ENCODE measurements at regions not wholly inside any gene's neighbourhood (a gene's known extent, or its start where the extent isn't known, plus 50 kb on each side); places are given as distances from the start of the nearest gene placed in this dataset.

DNA sequence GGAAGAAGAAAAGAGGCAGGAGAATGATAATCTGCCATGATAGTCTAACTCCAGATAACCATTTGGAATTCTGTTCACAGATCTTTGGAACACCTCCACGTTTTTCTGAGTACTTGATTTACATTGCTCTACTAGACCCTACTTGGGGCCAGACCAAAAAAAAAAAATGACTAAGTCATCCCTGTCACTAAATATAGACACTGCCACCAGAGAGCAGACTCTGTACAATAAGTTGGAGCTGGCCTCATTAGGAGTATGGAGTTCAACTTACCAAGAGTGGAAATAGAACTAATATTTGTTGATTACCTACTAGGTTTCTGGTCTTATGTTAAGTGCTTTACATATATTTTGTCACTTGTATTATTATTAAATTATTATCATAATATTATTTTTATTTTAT lies 80.9 kb upstream of the ZNF800 start:
- TF ChIP-seq ZNF274 (IDR thresholded peaks at IDR 0.05; ENCODE audit: low read depth, low read length) (no peak), YY1 (IDR thresholded peaks at IDR 0.05; ENCODE audit: insufficient read depth, insufficient read length) (no peak), SUZ12 (IDR thresholded peaks at IDR 0.05; ENCODE audit: extremely low read depth, insufficient read depth, insufficient read length) (no peak)
